HG03521 (cell line): ENCODE measurements at regions not wholly inside any gene's neighbourhood (a gene's known extent, or its start where the extent isn't known, plus 50 kb on each side); places are given as distances from the start of the nearest gene placed in this dataset.
"Not testable (repeated sequence)": the region's sequence is repeated elsewhere in the genome, so short reads cannot be mapped to it uniquely, and the experiment has no call there.

Experiments used
- ATAC-seq: cut with Tn5 transposase; IDR thresholded peaks from one replicate; pipeline ENCODE4 v1.9.1; 2021; ENCODE audit warnings: mild to moderate bottlenecking, moderate library complexity; ENCODE audit not compliant: unreplicated experiment

DNA sequence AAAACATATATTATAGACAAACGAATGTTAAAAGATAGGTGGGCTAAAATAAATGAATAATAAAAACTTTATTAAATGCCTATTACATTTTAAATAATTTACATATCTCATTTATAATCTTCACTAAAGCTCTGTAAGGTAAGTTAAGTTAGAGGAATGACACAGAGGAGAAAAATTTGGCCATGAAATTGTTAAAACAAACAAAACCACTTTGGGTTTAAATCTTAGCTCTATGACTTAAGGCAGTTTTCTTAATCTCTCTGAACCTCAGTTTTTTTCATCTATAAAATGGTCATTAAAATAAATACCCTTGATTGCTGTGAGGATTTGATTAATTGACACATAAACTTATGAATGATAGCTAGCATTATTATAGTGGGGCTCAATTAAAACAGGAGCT, 404.8 kb upstream of the ATP11B start:
- no peak for ATAC-seq

DNA sequence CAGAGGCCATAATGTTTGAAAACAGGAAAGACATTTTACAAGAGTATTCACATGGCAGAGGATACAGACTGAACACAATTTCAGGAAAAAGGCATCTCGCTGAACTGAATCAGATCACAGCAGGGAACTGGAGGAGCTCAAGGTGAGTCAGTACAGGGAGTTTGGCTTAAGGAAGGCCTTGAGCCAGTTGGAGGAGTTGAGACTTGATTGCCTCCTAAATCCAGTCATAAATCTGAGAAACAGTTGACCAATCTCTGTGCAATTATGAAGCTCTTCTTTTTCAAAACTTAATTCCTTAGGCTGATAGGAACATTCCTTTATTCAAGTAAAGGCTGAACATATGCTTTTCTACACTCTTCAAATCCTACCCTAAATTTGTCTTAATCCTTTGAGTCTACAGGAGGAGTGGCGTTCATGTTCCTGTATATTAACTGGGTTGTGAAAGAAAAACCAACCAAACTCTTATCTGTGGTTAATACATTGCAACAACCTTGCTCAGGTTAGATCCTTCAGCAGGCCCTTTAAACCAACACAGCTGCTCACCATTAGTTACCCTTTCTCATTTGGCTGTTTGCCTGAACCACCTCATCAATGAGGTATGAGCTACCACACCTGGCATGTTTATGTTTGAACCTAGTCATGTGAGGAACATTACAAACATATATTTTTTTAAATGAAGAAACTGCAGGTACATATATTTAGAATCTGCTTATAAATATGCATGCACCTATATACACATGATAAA, 404.1 kb upstream of the ATP11B start:
- no peak for ATAC-seq

GRCh38 chr3:182390421-182390820, 402.9 kb upstream of the ATP11B start:
- ATAC-seq, result no peak

DNA sequence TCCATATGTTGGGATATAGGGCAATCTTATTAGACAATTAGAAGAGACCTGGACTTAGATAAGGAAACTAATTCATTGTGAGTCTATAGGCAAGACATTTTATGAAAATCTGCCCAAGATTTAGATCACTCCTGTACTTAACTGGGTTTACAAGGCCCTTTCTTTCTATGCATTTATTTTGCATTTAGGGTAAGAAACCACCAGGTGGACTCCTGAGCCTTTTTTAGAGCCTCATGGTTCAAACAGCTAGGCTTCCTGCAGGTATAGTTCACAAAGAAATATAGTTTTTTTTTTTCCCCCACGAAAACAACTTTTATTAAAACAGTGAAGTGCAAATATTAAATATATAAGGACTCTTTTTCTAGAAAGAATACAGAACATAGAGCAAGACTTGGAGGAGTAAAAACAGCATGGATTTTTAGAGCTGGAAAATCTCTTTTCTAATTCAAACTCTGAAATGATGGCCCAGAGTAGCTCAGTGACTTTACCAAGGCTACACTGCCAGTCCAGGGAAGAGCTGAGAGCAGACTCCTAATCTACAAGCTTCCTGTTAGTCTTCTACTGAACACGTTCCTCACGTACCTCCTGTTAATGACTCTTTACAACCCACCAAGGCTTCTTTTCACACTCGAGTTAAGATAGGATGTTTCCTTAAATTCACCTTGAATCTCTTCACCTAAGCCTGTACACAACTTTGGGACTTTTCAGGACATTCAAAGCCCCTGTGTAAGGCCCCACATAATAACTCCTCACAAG, 400.9 kb upstream of the ATP11B start:
- no peak for ATAC-seq

GRCh38 chr3:182393151-182393550, 400.2 kb upstream of the ATP11B start:
- ATAC-seq, result no peak

DNA sequence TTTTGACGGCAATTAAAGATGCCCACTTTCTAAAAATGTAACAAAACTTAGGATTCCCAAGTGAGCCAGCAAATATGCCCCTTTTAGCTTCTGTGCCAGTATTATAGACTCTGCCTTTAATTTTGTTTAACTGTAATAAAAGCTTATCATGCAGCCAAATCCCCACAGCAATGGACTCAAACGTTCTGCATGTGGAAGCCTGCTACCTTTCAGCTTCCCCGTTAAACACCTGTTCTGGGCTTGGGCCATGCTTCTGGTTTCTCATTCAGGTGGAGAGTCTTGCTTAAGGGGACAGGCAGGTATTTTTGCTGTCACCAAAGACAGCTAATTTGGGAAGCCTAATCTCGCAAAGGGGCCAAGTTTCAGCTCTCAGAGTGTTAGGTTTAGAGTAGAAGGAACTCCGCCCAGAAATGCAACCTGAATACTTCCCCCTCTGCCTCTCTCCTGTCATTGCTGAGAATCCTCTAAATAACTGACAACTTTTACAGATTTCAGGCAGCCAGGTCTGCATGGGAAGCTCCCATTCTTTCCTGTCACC, 399.4 kb upstream of the ATP11B start:
- no peak for ATAC-seq

DNA sequence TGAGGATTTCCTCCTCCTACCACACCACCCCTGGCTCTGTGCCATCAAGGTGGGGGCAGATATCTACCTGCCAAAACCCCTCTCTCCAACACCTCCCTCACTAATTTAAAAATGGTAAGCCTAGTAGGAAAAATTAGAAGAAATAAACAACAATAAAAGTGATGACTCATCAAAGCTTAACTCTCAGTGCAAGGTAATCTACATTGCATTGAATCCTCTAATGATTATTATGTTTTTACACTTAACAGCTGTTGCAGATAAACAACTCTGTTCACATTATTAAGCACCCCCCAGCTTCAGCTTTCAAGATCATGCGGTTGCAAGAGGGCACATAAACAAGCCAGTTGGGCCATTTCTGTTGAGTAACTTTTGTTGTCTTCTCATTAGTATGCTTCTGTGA, 396.1 kb upstream of the ATP11B start:
- ATAC-seq, result no peak

DNA sequence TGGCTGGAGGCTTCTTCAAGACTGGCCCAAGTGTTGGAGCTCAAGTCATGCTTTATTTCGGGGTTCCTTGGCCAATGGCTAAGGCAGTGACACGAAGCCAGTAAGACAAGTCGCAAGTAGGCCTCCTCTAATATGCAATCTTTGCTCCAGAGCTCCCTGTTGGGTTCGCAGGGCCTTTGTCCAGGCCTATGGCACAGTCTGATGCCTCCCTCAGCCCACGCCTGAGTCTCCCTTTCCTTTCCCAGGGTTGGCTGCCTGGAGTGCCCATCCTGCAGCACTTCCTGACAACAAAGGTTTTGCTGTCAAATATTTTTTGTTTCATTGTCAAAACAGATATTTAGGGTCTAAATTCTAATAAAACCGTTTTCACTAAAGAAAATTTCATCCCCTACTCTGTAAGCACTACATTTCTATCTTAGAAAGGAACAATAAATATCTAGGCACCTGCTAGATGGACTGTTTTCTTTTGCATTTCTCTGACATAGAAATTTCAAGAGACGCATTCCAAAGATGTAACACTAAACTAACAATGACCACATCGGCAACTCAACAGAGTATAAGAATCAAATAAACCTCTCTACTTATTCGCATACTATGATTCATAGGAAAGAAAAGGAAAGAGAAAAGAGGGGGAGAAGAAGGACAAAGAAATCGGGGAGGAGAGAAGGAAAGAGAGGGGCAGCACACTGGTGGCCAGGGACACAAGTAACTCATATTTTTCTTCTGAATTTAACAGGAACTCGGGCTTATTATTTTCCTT, 393.1 kb upstream of the ATP11B start:
- no peak for ATAC-seq

GRCh38 chr3:182400838-182401237, 392.5 kb upstream of the ATP11B start:
- ATAC-seq, result no peak

DNA sequence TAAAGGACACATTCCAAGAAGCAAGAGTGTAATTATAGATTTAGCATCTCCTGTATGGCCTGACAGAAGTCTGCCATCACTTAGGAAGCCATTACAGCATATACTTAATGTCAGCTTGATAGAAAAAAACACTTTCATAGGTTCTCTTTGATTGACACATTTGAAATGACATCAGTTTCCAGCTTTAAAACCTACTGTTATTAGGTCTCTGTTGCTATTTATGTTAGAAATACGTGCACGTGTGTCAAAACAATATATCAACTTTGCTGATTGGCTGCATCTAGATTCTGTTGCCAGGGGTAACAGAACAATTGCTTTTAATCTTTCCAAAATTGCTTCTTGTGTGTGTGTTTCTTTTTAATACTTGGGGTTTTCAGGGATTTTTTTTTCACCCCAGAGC, 389.3 kb upstream of the ATP11B start:
- ATAC-seq, result no peak

GRCh38 chr3:182405759-182406158, 387.5 kb upstream of the ATP11B start:
- ATAC-seq, result no peak

DNA sequence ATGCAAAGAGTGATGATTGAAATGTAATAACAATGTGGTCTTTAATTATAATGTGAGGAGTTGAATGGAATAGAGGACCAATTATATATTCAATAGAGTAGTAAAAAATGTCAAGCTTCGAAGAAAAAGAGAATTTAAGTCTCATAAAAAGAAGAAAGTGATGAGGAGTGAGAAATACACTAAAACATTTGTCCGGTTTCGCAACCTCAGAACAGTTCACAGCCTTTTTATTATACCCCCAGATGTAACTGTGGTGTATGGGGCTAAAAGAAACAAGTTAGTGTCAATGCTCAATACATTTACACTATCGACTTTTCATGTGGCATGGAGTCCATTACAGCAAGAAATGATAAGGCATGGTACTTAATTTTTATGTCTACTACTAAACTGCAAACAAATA, 386.5 kb upstream of the ATP11B start:
- no peak for ATAC-seq

- no peak for ATAC-seq
Measured at GRCh38 chr3:182410051-182410450, 383.3 kb upstream of the ATP11B start.

- no peak for ATAC-seq
Measured at GRCh38 chr3:182412066-182412465, 381.2 kb upstream of the ATP11B start.

DNA sequence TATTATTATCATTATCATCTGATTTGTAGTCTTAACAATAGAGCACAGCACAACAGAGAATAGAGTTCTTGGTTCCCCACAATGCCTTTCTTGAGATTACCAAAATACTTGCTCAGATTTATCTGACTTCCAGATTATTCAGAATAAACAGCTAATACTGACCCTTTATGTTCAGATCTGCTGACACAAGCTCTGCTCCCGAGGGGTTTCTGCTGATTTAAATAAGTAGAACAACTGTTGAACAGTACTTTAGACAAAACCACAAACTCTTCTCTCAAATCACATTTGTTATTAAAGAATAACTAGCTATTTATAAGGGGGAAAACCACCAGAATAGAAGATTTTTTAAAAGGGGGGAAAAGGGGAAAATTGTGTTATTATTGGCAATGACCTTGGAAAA, 380.2 kb upstream of the ATP11B start:
- ATAC-seq, result no peak

DNA sequence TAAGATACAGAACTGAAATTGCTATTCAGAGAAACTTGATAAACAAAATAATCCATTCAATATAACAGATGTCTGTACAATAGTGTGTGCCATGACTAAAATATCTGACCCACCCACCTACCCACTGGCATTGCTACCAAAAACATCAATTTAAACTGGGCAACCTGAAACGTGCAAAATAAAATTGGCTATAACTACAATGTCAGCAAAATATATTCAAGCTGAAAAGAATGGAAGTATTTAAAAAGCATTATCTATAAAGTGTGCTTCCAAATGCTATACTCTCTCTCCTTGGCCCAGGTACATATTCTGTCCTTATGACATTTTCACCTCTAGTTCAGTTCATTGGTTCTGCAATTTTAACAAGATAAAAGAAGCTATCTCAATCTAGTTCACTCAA, 379.6 kb upstream of the ATP11B start:
- ATAC-seq, result no peak

DNA sequence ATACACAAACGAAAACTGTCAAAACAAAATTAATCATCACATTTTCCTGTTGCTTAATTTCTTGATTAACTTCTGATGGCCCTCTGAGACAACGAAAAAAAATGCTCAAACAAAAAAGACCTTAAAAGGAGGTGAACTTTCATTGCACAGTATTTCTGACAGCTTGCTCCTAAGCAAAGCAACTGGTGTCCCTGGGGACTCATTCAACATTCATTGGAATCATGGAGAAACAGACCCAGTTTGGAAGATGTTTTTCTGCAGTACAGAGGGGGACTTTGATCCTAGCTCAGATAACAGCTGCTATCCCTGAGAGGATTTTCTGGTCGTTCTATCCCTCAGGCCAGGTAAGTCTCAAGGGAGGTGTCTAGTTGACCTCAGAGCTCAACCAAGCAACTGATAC, 378.7 kb upstream of the ATP11B start:
- ATAC-seq, result no peak

DNA sequence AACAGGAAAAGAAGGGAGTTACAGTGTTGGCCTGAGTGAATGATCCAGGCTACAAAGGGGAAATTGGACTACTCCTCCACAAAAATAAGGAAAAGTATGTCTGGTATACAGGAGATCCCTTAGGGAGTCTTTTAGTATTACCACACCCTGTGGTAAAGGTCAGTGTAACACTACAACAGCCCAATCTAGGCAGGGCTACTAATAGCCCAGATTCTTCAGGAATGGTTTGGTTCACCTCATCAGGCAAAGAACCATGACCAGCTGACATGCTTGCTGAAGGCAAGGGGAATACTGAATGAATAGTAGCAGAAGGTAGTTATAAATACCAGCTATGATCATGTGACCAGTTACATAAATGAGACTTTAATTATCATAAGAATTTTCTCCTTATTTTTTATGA, 372.6 kb upstream of the ATP11B start:
- ATAC-seq, result no peak

- ATAC-seq, result no peak
Measured at GRCh38 chr3:182424006-182424405, 369.3 kb upstream of the ATP11B start.

DNA sequence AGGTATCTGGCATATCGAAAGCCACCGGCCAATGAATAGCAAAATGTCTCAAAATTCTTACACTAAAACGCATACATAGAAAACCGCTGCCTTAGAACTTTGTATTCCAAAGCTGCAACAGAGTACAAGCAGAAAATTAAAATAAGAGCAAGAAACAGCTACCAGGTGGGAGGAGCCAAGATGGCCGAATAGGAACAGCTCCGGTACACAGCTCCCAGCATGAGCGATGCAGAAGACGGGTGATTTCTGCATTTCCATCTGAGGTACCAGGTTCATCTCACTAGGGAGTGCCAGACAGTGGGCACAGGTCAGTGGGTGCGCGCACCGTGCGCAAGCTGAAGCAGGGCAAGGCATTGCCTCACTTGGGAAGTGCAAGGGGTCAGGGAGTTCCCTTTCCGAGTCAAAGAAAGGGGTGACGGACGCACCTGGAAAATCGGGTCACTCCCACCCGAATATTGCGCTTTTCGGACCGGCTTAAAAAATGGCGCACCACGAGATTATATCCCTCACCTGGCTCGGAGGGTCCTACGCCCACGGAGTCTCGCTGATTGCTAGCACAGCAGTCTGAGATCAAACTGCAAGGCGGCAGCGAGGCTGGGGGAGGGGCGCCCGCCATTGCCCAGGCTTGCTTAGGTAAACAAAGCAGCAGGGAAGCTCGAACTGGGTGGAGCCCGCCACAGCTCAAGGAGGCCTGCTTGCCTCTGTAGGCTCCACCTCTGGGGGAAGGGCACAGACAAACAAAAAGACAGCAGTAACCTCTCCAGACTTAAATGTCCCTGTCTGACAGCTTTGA, 367.2 kb upstream of the ATP11B start:
- ATAC-seq, result not testable (repeated sequence)

DNA sequence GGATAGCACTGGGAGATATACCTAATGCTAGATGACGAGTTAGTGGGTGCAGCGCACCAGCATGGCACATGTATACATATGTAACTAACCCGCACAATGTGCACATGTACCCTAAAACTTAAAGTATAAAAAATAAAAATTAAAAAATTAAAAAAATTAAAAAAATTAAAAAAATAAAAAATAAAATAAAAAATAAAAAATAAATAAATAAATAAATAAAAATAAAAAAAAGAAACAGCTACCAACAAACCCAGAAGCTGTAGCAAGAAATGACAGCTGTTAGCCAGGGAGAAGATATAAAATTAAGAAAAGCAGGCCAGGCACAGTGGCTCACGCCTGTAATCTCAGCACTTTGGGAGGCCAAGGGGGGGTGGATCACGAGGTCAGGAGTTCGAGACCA, 361.3 kb upstream of the ATP11B start:
- ATAC-seq, result not testable (repeated sequence)
